HUES6 (cell line): ENCODE measurements at regions not wholly inside any gene's neighbourhood (a gene's known extent, or its start where the extent isn't known, plus 50 kb on each side); places are given as distances from the start of the nearest gene placed in this dataset.
"Not testable (repeated sequence)": the region's sequence is repeated elsewhere in the genome, so short reads cannot be mapped to it uniquely, and the experiment has no call there.

Source experiments
- H3K27ac ChIP-seq: 2 replicates; pipeline ENCODE4 v1.7.0; 2013; ENCODE audit warnings: low read depth, mild to moderate bottlenecking, low read length, inconsistent platforms
- H3K27me3 ChIP-seq: 2 replicates; pipeline ENCODE4 v1.6.1; 2013; ENCODE audit warnings: low read length; ENCODE audit not compliant: control insufficient read depth, insufficient read depth
- H3K36me3 ChIP-seq: 2 replicates; pipeline ENCODE4 v1.6.1; 2013; ENCODE audit warnings: low read length; ENCODE audit not compliant: control insufficient read depth, insufficient read depth
- H3K4me1 ChIP-seq: 2 replicates; pipeline ENCODE4 v1.6.1; 2013; ENCODE audit warnings: low read length; ENCODE audit not compliant: control insufficient read depth, insufficient read depth
- H3K4me3 ChIP-seq: 2 replicates; pipeline ENCODE4 v1.5.1; 2013; ENCODE audit warnings: low read depth, low read length
- H3K9ac ChIP-seq: one replicate; pipeline ENCODE4 v1.6.1; 2013; ENCODE audit warnings: mild to moderate bottlenecking, low read length
- H3K9me3 ChIP-seq: 2 replicates; pipeline ENCODE4 v1.6.1; 2013; ENCODE audit warnings: low read depth, low read length; ENCODE audit not compliant: control insufficient read depth, insufficient read depth

- Histone ChIP-seq H3K9ac (no peak overlapping the region), H3K9me3 (no peaks in the 10 kb centered on the region), H3K36me3 (no peaks in the 10 kb centered on the region), H3K4me3 (no peak overlapping the region), H3K27me3 (no peaks in the 10 kb centered on the region), H3K27ac (no peak overlapping the region), H3K4me1 (no peaks in the 10 kb centered on the region)
Observed at GRCh38 chr7:110420788-110421187, 670.1 kb upstream of the LRRN3 start.

GRCh38 chr7:110421490-110422241, 669.3 kb upstream of the LRRN3 start:
- Histone ChIP-seq H3K9ac (no peak overlapping the region), H3K27ac (no peak overlapping the region), H3K4me3 (no peak overlapping the region), H3K4me1 (no peaks in the 10 kb centered on the region), H3K36me3 (no peaks in the 10 kb centered on the region), H3K27me3 (no peaks in the 10 kb centered on the region), H3K9me3 (no peaks in the 10 kb centered on the region)

DNA sequence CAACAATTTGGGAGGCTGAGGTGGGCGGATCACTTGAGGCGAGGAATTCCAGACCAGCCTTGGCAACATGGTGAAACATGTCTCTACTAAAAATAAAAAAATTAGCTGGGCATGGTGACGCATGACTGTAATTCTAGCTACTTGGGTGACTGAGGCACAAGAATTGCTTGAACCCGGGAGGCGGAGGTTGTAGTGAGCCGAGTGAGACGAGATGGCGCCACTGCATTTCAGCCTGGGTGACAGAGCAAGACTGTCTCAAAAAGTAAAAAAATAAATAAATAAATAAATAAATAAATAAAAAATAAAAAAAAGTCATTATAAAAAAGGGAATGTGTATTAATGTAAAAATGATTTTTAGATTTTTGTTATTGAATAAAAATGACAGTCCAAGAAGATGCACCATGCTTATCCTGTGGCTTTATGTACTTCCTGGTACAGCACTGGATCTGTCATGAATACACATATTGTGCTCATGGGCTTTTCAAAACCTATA, 658.8 kb upstream of the LRRN3 start:
- no peaks in the 10 kb centered on the region for H3K36me3 ChIP-seq
- no peaks in the 10 kb centered on the region for H3K4me1 ChIP-seq
- H3K27ac ChIP-seq = no peak overlapping the region
- no peak overlapping the region for H3K9ac ChIP-seq
- H3K9me3 ChIP-seq = no peaks in the 10 kb centered on the region
- no peaks in the 10 kb centered on the region for H3K27me3 ChIP-seq
- no peak overlapping the region for H3K4me3 ChIP-seq

GRCh38 chr7:110438926-110439325, 652.0 kb upstream of the LRRN3 start:
- not testable (repeated sequence) for H3K9me3 ChIP-seq, H3K27ac ChIP-seq, H3K9ac ChIP-seq, H3K4me3 ChIP-seq, H3K4me1 ChIP-seq, H3K36me3 ChIP-seq, H3K27me3 ChIP-seq

GRCh38 chr7:110442381-110442837, 648.5 kb upstream of the LRRN3 start:
- H3K4me3 ChIP-seq = no peak overlapping the region

DNA sequence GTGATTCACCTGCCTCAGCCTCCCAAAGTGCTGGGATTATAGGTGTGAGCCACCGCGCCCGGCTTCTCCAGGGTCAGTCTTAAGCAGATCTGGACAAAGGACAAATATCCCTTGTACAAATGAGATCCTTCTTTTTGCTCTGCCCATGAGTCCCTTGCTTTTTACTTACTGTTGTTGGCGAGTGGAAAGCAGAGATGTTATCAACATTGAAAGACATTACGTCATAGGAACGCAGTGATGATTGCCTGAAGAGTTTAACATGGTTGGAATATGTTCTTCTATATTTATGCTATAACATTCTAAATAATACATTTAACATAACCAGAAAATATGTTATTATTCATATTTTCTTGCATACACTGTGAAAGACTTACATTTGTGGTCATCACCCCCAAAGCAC, 644.3 kb upstream of the LRRN3 start:
- no peaks in the 10 kb centered on the region for H3K4me1 ChIP-seq
- H3K27ac ChIP-seq = no peak overlapping the region
- H3K27me3 ChIP-seq = no peaks in the 10 kb centered on the region
- H3K4me3 ChIP-seq = no peak overlapping the region
- H3K9me3 ChIP-seq = no peaks in the 10 kb centered on the region
- no peak overlapping the region for H3K9ac ChIP-seq
- H3K36me3 ChIP-seq = no peaks in the 10 kb centered on the region

More at GRCh38 chr7:110442381-110442837, 648.5 kb upstream of the LRRN3 start:
- Histone ChIP-seq H3K27me3 (no peaks in the 10 kb centered on the region), H3K27ac (no peak overlapping the region), H3K9ac (no peak overlapping the region), H3K9me3 (0 out of 2 replicates have a peak, but pooled peaks cover 3% of the 10 kb centered on the region), H3K4me1 (no peaks in the 10 kb centered on the region), H3K36me3 (no peaks in the 10 kb centered on the region)

DNA sequence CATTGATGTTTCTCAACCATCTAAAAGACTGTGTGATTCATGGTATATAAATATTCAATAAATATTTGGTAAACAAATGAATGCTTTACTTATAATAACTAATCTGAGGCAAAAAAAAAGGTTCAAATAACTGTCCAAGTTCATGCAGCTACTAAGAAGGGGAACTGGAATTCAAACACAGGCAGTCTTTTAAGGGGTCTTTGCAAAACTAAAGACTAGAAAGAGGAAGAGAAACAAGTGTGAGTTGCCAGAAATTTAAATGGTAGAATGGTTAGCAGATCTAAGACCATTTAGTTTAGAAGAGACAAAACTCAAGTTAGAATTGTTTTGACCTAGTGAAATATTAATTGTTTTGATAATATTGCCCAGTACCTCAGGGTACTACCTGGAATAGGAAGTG, 642.0 kb upstream of the LRRN3 start:
- H3K27ac ChIP-seq = no peak overlapping the region
- H3K27me3 ChIP-seq = no peaks in the 10 kb centered on the region
- H3K36me3 ChIP-seq = no peaks in the 10 kb centered on the region
- H3K9ac ChIP-seq = no peak overlapping the region
- H3K9me3 ChIP-seq = no peaks in the 10 kb centered on the region
- no peaks in the 10 kb centered on the region for H3K4me1 ChIP-seq
- H3K4me3 ChIP-seq = no peak overlapping the region

DNA sequence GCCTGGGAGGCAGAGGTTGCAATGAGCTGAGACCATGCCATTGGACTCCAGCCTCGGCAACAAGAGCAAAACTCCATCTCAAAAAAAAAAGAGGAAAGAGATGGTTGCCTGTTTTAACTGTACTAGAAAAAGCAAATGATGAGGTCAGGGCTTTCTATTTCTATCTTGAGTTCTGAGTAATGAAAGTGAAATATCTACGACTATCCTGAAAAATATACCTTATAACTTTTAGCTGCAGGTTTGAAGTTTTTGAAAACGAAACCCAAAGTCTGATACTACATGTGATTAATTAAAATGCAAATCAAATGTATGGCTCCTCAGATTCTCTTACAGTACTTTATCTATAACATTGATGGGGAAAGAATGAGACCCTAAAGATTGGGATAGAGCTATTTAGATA, 636.2 kb upstream of the LRRN3 start:
- no peaks in the 10 kb centered on the region for H3K4me1 ChIP-seq
- no peak overlapping the region for H3K27ac ChIP-seq
- no peaks in the 10 kb centered on the region for H3K9me3 ChIP-seq
- no peaks in the 10 kb centered on the region for H3K27me3 ChIP-seq
- H3K4me3 ChIP-seq = no peak overlapping the region
- no peaks in the 10 kb centered on the region for H3K36me3 ChIP-seq
- no peak overlapping the region for H3K9ac ChIP-seq

GRCh38 chr7:110461621-110462020, 629.3 kb upstream of the LRRN3 start:
- no peak overlapping the region for H3K4me3 ChIP-seq
- no peaks in the 10 kb centered on the region for H3K27me3 ChIP-seq
- no peaks in the 10 kb centered on the region for H3K4me1 ChIP-seq
- H3K9me3 ChIP-seq = no peaks in the 10 kb centered on the region
- H3K27ac ChIP-seq = no peak overlapping the region
- no peak overlapping the region for H3K9ac ChIP-seq
- H3K36me3 ChIP-seq = no peaks in the 10 kb centered on the region

DNA sequence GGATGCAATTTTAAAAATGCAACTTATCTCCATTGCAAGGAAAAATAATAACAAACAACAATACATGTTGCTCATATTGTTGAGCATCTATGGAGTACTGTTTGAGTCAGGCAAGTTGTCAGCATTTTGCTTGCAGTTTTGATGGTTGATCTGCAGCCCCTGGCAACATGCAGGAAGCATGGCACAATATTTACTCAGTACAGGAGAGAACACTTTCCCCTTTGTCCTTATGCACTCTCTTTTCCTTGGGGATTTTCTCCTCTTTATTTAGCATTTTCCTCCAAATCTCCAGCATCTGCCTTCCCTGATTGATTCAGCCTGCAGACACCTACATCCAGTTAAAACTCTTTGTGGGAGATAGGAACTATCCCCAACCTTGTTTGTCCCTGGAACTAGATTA, 620.5 kb upstream of the LRRN3 start:
- H3K9ac ChIP-seq = no peak overlapping the region
- H3K9me3 ChIP-seq = peaks cover 5% of the 10 kb centered on the region
- H3K27ac ChIP-seq = no peak overlapping the region
- H3K36me3 ChIP-seq = no peaks in the 10 kb centered on the region
- H3K27me3 ChIP-seq = no peaks in the 10 kb centered on the region
- H3K4me3 ChIP-seq = no peak overlapping the region
- no peaks in the 10 kb centered on the region for H3K4me1 ChIP-seq

- H3K27ac ChIP-seq, H3K4me1 ChIP-seq, H3K9me3 ChIP-seq, H3K27me3 ChIP-seq, H3K9ac ChIP-seq, H3K36me3 ChIP-seq, H3K4me3 ChIP-seq: not testable (repeated sequence)
Observed at GRCh38 chr7:110472419-110472818, 618.5 kb upstream of the LRRN3 start.
